Loucy (cell line): ENCODE measurements at regions not wholly inside any gene's neighbourhood (a gene's known extent, or its start where the extent isn't known, plus 50 kb on each side); places are given as distances from the start of the nearest gene placed in this dataset.

Experiments
- H2AFZ ChIP-seq: fragments of 200-600 bp; sonication (generic); 2 replicates; pipeline ENCODE4 v1.6.0; 2016; ENCODE audit warnings: antibody characterized with exemption, mild to moderate bottlenecking, low read length, moderate library complexity
- H3F3A ChIP-seq: fragments of 200-600 bp; 2 replicates; pipeline ENCODE4 v1.6.0; 2016; ENCODE audit warnings: antibody characterized with exemption, low read depth, mild to moderate bottlenecking
- H3K27me3 ChIP-seq: fragments of 200-600 bp; sonication (generic); 2 replicates; pipeline ENCODE4 v1.6.1; 2014; ENCODE audit warnings: low read length, mild to moderate bottlenecking; ENCODE audit not compliant: insufficient read depth, poor library complexity, severe bottlenecking
- H3K36me3 ChIP-seq: fragments of 200-600 bp; sonication (generic); 2 replicates; pipeline ENCODE4 v1.6.1; 2016; ENCODE audit warnings: low read length; ENCODE audit not compliant: insufficient read depth
- H3K4me1 ChIP-seq: fragments of 200-600 bp; sonication (generic); 2 replicates; pipeline ENCODE4 v1.5.1; 2014; ENCODE audit warnings: low read length, mild to moderate bottlenecking; ENCODE audit not compliant: insufficient read depth, poor library complexity, severe bottlenecking
- H3K4me2 ChIP-seq: fragments of 200-600 bp; sonication (generic); 2 replicates; pipeline ENCODE4 v1.6.0; 2014; ENCODE audit warnings: antibody characterized with exemption, low read length, low read depth, mild to moderate bottlenecking; ENCODE audit not compliant: poor library complexity, severe bottlenecking
- H3K4me3 ChIP-seq: fragments of 200-600 bp; sonication (generic); 2 replicates; pipeline ENCODE4 v1.5.1; 2014; ENCODE audit warnings: low read length, mild to moderate bottlenecking, mixed read lengths; ENCODE audit not compliant: poor library complexity, severe bottlenecking
- H3K79me2 ChIP-seq: fragments of 200-600 bp; sonication (generic); 2 replicates; pipeline ENCODE4 v1.6.1; 2014; ENCODE audit warnings: low read length; ENCODE audit not compliant: insufficient read depth
- H3K9ac ChIP-seq: fragments of 200-600 bp; sonication (generic); 2 replicates; pipeline ENCODE4 v1.6.0; 2014; ENCODE audit warnings: mild to moderate bottlenecking, low read depth, low read length, moderate library complexity; ENCODE audit not compliant: poor library complexity, severe bottlenecking
- H3K9me2 ChIP-seq: fragments of 200-600 bp; sonication (generic); replicated peaks from 2 replicates; pipeline ENCODE4 v1.6.1; 2016; ENCODE audit warnings: low read depth, low read length, mixed read lengths
- H3K9me3 ChIP-seq: fragments of 200-600 bp; sonication (generic); 2 replicates; pipeline ENCODE4 v1.6.1; 2014; ENCODE audit warnings: mild to moderate bottlenecking, antibody characterized with exemption, low read length, low read depth; ENCODE audit not compliant: insufficient read depth
- H4K20me1 ChIP-seq: fragments of 200-600 bp; sonication (generic); 2 replicates; pipeline ENCODE4 v1.6.0; 2014; ENCODE audit warnings: antibody characterized with exemption, low read length, mild to moderate bottlenecking; ENCODE audit not compliant: insufficient read depth, poor library complexity, severe bottlenecking
- EZH2phosphoT487 ChIP-seq: fragments of 200-600 bp; IDR thresholded peaks from 2 replicates; pipeline ENCODE4 v1.6.1; 2018; ENCODE audit warnings: antibody characterized with exemption, mild to moderate bottlenecking, moderate library complexity, borderline replicate concordance
- TF ChIP-seq, protein P1 (sequence below): fragments of 200-600 bp; sonication (generic); conservative IDR thresholded peaks from 2 replicates; pipeline ENCODE4 v1.5.1; 2014; ENCODE audit warnings: mild to moderate bottlenecking, antibody characterized with exemption, low read length

DNA sequence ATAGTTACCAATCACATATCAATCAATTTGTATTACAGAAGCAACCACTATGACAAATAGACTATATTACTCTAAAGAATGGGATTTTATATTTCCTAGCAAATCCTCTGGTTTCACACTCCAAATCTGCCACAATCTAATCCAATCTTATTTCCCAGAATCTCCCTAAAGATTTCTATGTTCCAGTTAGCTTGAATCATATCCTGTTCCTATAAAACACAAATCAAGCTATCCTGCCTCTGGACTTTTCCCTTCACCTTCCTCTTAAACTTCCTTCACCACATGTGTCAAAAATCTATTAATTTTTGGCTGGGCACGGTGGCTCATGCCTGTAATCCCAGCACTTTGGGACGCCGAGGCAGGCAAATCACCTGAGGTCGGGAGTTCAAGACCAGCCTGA lies 50.0 kb downstream of the PIK3C2A start:
- H3K4me1 ChIP-seq: peaks cover 65% of the 10 kb centered on the region
- H3K4me2 ChIP-seq: no peak overlapping the region
- no peaks in the 10 kb centered on the region for H4K20me1 ChIP-seq
- no peak overlapping the region for H3K9ac ChIP-seq
- peaks cover 42% of the 10 kb centered on the region for H3K79me2 ChIP-seq
- no peak overlapping the region for H2AFZ ChIP-seq
- no peaks in the 10 kb centered on the region for H3F3A ChIP-seq
- H3K9me2 ChIP-seq: no peaks in the 10 kb centered on the region
- H3K9me3 ChIP-seq: no peaks in the 10 kb centered on the region
- H3K36me3 ChIP-seq: peaks cover 19% of the 10 kb centered on the region; the same call in 1 of the 2 replicates
- no peaks in the 10 kb centered on the region for H3K27me3 ChIP-seq
- H3K4me3 ChIP-seq: no peak overlapping the region
- TF ChIP-seq, protein P1, sequence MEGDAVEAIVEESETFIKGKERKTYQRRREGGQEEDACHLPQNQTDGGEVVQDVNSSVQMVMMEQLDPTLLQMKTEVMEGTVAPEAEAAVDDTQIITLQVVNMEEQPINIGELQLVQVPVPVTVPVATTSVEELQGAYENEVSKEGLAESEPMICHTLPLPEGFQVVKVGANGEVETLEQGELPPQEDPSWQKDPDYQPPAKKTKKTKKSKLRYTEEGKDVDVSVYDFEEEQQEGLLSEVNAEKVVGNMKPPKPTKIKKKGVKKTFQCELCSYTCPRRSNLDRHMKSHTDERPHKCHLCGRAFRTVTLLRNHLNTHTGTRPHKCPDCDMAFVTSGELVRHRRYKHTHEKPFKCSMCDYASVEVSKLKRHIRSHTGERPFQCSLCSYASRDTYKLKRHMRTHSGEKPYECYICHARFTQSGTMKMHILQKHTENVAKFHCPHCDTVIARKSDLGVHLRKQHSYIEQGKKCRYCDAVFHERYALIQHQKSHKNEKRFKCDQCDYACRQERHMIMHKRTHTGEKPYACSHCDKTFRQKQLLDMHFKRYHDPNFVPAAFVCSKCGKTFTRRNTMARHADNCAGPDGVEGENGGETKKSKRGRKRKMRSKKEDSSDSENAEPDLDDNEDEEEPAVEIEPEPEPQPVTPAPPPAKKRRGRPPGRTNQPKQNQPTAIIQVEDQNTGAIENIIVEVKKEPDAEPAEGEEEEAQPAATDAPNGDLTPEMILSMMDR: no peak
- TF ChIP-seq EZH2phosphoT487: no peak

DNA sequence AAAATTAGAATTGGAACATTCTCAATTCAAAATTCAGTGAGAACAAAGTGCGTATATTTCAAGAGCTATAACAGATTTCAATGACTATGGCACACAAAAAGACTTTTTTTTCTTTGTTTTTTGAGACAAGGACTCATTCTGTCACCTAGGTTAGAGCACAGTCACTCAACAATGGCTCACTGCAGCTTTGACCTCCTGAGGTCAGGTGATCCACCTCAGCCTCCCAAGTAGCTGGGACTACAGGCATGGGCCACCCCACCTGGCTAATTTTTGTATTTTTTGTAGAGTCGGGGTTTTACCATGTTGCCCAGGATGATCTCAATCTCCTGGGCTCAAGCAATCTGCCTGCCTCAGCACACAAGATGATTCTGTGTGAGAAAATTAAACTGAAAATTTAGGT lies 51.5 kb downstream of the PIK3C2A start:
- Histone ChIP-seq H2AFZ (no peak overlapping the region), H3K36me3 (peaks cover 19% of the 10 kb centered on the region; the same call in 1 of the 2 replicates), H3K9me3 (no peaks in the 10 kb centered on the region), H3F3A (no peaks in the 10 kb centered on the region), H4K20me1 (no peaks in the 10 kb centered on the region), H3K4me1 (peaks cover 52% of the 10 kb centered on the region), H3K27me3 (no peaks in the 10 kb centered on the region), H3K4me3 (no peak overlapping the region), H3K9ac (no peak overlapping the region), H3K9me2 (no peaks in the 10 kb centered on the region), H3K4me2 (peak overlapping the region; percentile 48), H3K79me2 (peaks cover 34% of the 10 kb centered on the region; the same call in 1 of the 2 replicates)
- TF ChIP-seq EZH2phosphoT487: no peak
- TF ChIP-seq, protein P1: no peak

DNA sequence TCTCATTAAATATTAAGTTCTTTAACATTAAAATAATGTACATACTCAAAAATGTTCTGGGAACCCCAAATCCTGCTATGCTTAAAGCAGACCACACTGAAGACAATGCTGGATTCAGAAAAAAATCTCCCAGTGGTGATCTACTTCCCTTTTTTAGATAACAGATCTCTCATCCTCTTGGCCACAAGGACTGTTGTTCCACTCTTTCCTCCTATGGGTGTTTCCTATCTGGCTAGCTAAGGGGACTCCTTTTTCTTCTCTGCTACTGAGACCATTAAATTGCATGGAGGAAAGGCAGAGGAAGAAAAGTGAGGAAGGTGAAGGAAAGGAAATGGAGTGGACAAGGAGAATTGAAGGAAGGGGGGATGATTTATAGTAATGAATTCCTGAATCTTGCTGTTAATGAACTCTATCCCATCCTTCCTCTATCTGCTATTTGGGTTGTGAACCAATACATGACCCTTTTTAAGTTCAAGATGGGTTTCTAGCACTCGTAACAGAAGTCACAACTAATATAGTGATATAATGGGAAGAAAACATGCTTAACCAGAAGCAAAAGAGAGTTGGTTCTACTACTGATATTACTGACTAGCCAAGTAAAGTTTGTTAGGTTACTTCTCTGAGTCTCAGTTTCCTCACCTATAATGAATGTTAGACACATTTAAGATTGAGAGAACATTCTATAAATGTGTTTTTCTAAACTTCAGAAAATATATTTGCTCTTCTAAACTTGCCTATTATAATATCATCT lies 53.2 kb downstream of the PIK3C2A start:
- Histone ChIP-seq H4K20me1 (no peaks in the 10 kb centered on the region), H3K9me2 (no peaks in the 10 kb centered on the region), H3K27me3 (no peaks in the 10 kb centered on the region), H3K4me2 (peak overlapping the region; percentile 1), H3K79me2 (peaks cover 17% of the 10 kb centered on the region; the same call in 1 of the 2 replicates), H3K9me3 (no peaks in the 10 kb centered on the region), H3K9ac (no peak overlapping the region), H3K36me3 (peaks cover 19% of the 10 kb centered on the region; the same call in 1 of the 2 replicates), H3K4me3 (no peak overlapping the region), H3K4me1 (peaks cover 36% of the 10 kb centered on the region), H3F3A (no peaks in the 10 kb centered on the region), H2AFZ (no peak overlapping the region)
- no peak for TF ChIP-seq EZH2phosphoT487
- TF ChIP-seq, protein P1: no peak
